H1 (cell line): ENCODE measurements at regions not wholly inside any gene's neighbourhood (a gene's known extent, or its start where the extent isn't known, plus 50 kb on each side); places are given as distances from the start of the nearest gene placed in this dataset.

Experiments used
- CTCF ChIA-PET: fragments of 300-600 bp; sonication (Branson Sonifier 250); formaldehyde crosslinking; loops from one replicate; lab custom pipeline; 2021; ENCODE audit not compliant: partially characterized antibody; lab: Charles Lee
- POLR2A ChIA-PET: fragments of 300-600 bp; sonication (Branson Sonifier 250); formaldehyde crosslinking; loops from one replicate; lab custom pipeline; 2021; ENCODE audit warnings: inconsistent platforms; ENCODE audit not compliant: partially characterized antibody; lab: Charles Lee
- DNase-seq, 2 experiments: peaks; one replicate each; pipeline versions ENCODE4 v3.0.0 to v3.0.0-alpha.2; 2010 to 2022; ENCODE audit warnings: low spot score in 2 of 2, low read depth in 1 of 2, mixed read lengths in 1 of 2
- FAIRE-seq: peaks from 2 replicates; lab custom pipeline; 2011; peaks lifted over from hg19 to GRCh38; lab: Jason Lieb, UNC
- H2AFZ ChIP-seq: 2 replicates; pipeline ENCODE4 v1.8.1; 2012; ENCODE audit warnings: low read length, inconsistent platforms
- H2AK5ac ChIP-seq: 2 replicates; pipeline ENCODE4 v1.6.1; 2013; ENCODE audit warnings: low read depth, low read length
- H2BK120ac ChIP-seq: replicated peaks from 2 replicates; pipeline ENCODE3; 2013; ENCODE audit warnings: low read depth, low read length, inconsistent platforms
- H2BK12ac ChIP-seq: 2 replicates; pipeline ENCODE4 v1.6.1; 2013; ENCODE audit warnings: low read depth, low read length
- H2BK15ac ChIP-seq: 2 replicates; pipeline ENCODE4 v1.6.1; 2013; ENCODE audit warnings: low read length
- H2BK20ac ChIP-seq: 2 replicates; pipeline ENCODE4 v1.6.1; 2013; ENCODE audit warnings: low read length
- H2BK5ac ChIP-seq: 2 replicates; pipeline ENCODE4 v1.6.1; 2013; ENCODE audit warnings: low read depth, low read length
- H3K14ac ChIP-seq: 2 replicates; pipeline ENCODE4 v1.6.1; 2013; ENCODE audit warnings: inconsistent platforms; ENCODE audit not compliant: insufficient read length
- H3K18ac ChIP-seq: 2 replicates; pipeline ENCODE4 v1.6.1; 2013; ENCODE audit warnings: low read length; ENCODE audit errors: extremely low read depth
- H3K23ac ChIP-seq: 2 replicates; pipeline ENCODE4 v1.6.1; 2013; ENCODE audit warnings: inconsistent platforms; ENCODE audit not compliant: insufficient read length
- H3K23me2 ChIP-seq: 2 replicates; pipeline ENCODE4 v1.6.1; 2013; ENCODE audit warnings: low read depth, low read length
- H3K27ac ChIP-seq: 2 replicates; pipeline ENCODE4 v1.6.1; 2011; ENCODE audit warnings: low read depth, low read length, inconsistent platforms
- H3K27me3 ChIP-seq, 4 experiments: replicated peaks in 1 of 4; 1 replicate in 1 of 4; 2 replicates in 3 of 4; pipeline versions ENCODE4 v1.6.1 to v1.8.1; 2011 to 2013; ENCODE audit warnings: low read length in 3 of 4, mild to moderate bottlenecking in 3 of 4, inconsistent platforms in 2 of 4, mixed read lengths in 2 of 4, moderate library complexity in 1 of 4; ENCODE audit not compliant: control insufficient read depth in 3 of 4, insufficient read depth in 3 of 4; ENCODE audit errors: extremely low read depth in 1 of 4
- H3K36me3 ChIP-seq, 4 experiments: 2 replicates each; pipeline versions ENCODE4 v1.6.1 to v1.8.1; 2011 to 2013; ENCODE audit warnings: mild to moderate bottlenecking in 4 of 4, low read length in 3 of 4, moderate library complexity in 2 of 4, control low read depth in 1 of 4, inconsistent platforms in 1 of 4; ENCODE audit not compliant: insufficient read depth in 4 of 4, control insufficient read depth in 2 of 4
- H3K4ac ChIP-seq: replicated peaks from 2 replicates; pipeline ENCODE3; 2013; ENCODE audit warnings: low read length, low read depth, mixed read lengths, inconsistent platforms; ENCODE audit not compliant: insufficient read length
- H3K4me1 ChIP-seq, 4 experiments: replicated peaks in 1 of 4; 1 replicate in 1 of 4; 2 replicates in 3 of 4; pipeline versions ENCODE4 v1.6.1 to v1.8.1; 2011 to 2013; ENCODE audit warnings: low read length in 3 of 4, inconsistent platforms in 2 of 4, mixed read lengths in 1 of 4; ENCODE audit not compliant: insufficient read depth in 4 of 4, control insufficient read depth in 3 of 4
- H3K4me2 ChIP-seq, 2 experiments: 2 replicates each; pipeline versions ENCODE4 v1.6.1 to v1.8.1; 2011 to 2013; ENCODE audit warnings: low read depth in 2 of 2, low read length in 2 of 2, control low read depth in 1 of 2, inconsistent platforms in 1 of 2, mild to moderate bottlenecking in 1 of 2; ENCODE audit not compliant: insufficient read depth in 1 of 2
- H3K4me3 ChIP-seq, 4 experiments: fragments of 200-600, 300-600 bp in 1 of 4; sonication (generic), shearing (Covaris generic), sonication (Bioruptor Twin) in 1 of 4; 2 replicates each; pipeline versions ENCODE4 v1.5.1 to v1.8.1; 2011 to 2016; ENCODE audit warnings: low read length in 4 of 4, low read depth in 3 of 4, control low read depth in 2 of 4, inconsistent platforms in 2 of 4, mild to moderate bottlenecking in 2 of 4, mixed read lengths in 1 of 4, moderate library complexity in 1 of 4; ENCODE audit not compliant: insufficient read depth in 2 of 4; ENCODE audit errors: extremely low read depth in 1 of 4
- H3K56ac ChIP-seq: replicated peaks from 2 replicates; pipeline ENCODE3; 2013; ENCODE audit warnings: low read depth, mild to moderate bottlenecking, mixed read lengths, low read length, inconsistent platforms; ENCODE audit not compliant: insufficient read length
- H3K79me1 ChIP-seq: 2 replicates; pipeline ENCODE4 v1.6.1; 2013; ENCODE audit warnings: low read depth, low read length, control low read depth
- H3K79me2 ChIP-seq, 2 experiments: 2 replicates each; pipeline versions ENCODE4 v1.6.1 to v1.8.1; 2012 to 2013; ENCODE audit warnings: low read length in 2 of 2, mild to moderate bottlenecking in 2 of 2, inconsistent platforms in 1 of 2; ENCODE audit not compliant: insufficient read depth in 2 of 2, control insufficient read depth in 1 of 2
- H3K9ac ChIP-seq, 4 experiments: replicated peaks in 1 of 4; 1 replicate in 1 of 4; 2 replicates in 3 of 4; pipeline versions ENCODE4 v1.6.1 to v1.8.1; 2011 to 2013; ENCODE audit warnings: low read depth in 3 of 4, low read length in 3 of 4, control low read depth in 2 of 4, mild to moderate bottlenecking in 2 of 4, moderate library complexity in 2 of 4, inconsistent platforms in 1 of 4; ENCODE audit errors: extremely low read depth in 1 of 4
- H3K9me3 ChIP-seq, 2 experiments: 2 replicates each; pipeline versions ENCODE4 v1.6.1 to v1.8.1; 2012 to 2013; ENCODE audit warnings: mild to moderate bottlenecking in 2 of 2, moderate library complexity in 2 of 2, control low read depth in 1 of 2, inconsistent platforms in 1 of 2, low read depth in 1 of 2, low read length in 1 of 2, mixed read lengths in 1 of 2; ENCODE audit not compliant: insufficient read depth in 2 of 2
- H4K20me1 ChIP-seq, 2 experiments: replicated peaks in 1 of 2; 2 replicates each; pipeline versions ENCODE3 to v1.8.1; 2011 to 2013; ENCODE audit warnings: inconsistent platforms in 2 of 2, low read length in 2 of 2, mild to moderate bottlenecking in 1 of 2; ENCODE audit not compliant: insufficient read depth in 2 of 2, control insufficient read depth in 1 of 2
- H4K5ac ChIP-seq: 2 replicates; pipeline ENCODE4 v1.6.1; 2013; ENCODE audit warnings: low read length, low read depth, mixed read lengths, inconsistent platforms; ENCODE audit not compliant: insufficient read length
- H4K8ac ChIP-seq: 2 replicates; pipeline ENCODE4 v1.8.0; 2013; ENCODE audit warnings: mild to moderate bottlenecking, moderate library complexity, low read length, inconsistent platforms; ENCODE audit not compliant: insufficient read depth; ENCODE audit errors: extremely low read depth
- H4K91ac ChIP-seq: replicated peaks from 2 replicates; pipeline ENCODE3; 2013; ENCODE audit warnings: low read length, mixed read lengths, inconsistent platforms; ENCODE audit not compliant: insufficient read length
- ASH2L ChIP-seq: fragments of 200-600, 300-600 bp; sonication (generic); IDR thresholded peaks from one replicate; pipeline ENCODE4 v1.7.1; 2017; ENCODE audit warnings: low read length
- CREB1 ChIP-seq: IDR thresholded peaks from 2 replicates; pipeline ENCODE4 v1.6.1; 2012; ENCODE audit warnings: inconsistent platforms
- CTBP2 ChIP-seq: IDR thresholded peaks from 2 replicates; pipeline ENCODE4 v1.7.0; 2011; ENCODE audit warnings: borderline replicate concordance, mild to moderate bottlenecking, moderate library complexity, mixed read lengths, low read length; ENCODE audit not compliant: insufficient read depth, insufficient read length
- EP300 ChIP-seq, 2 experiments: IDR thresholded peaks; 1 replicate in 1 of 2; 2 replicates in 1 of 2; pipeline ENCODE4 v1.6.1; 2011 to 2012; ENCODE audit warnings: low read depth in 2 of 2, low read length in 2 of 2, mild to moderate bottlenecking in 2 of 2, borderline replicate concordance in 1 of 2, inconsistent platforms in 1 of 2, moderate library complexity in 1 of 2
- NRF1 ChIP-seq: IDR thresholded peaks from 2 replicates; pipeline ENCODE4 v1.6.1; 2011; ENCODE audit warnings: mild to moderate bottlenecking, low read depth, low read length, improper control_type of control experiment
- PHF8 ChIP-seq: fragments of 200-600 bp; sonication (generic); conservative IDR thresholded peaks from 2 replicates; pipeline ENCODE4 v1.7.1; 2012; ENCODE audit warnings: low read depth, mild to moderate bottlenecking, inconsistent platforms, low read length, moderate library complexity
- RFX5 ChIP-seq: IDR thresholded peaks from 2 replicates; pipeline ENCODE4 v1.6.1; 2011; ENCODE audit warnings: low read depth, low read length, improper control_type of control experiment, borderline replicate concordance
- SIRT6 ChIP-seq: IDR thresholded peaks from one replicate; pipeline ENCODE4 v1.7.1; 2012; ENCODE audit warnings: low read length, inconsistent platforms
- TCF12 ChIP-seq: IDR thresholded peaks from 2 replicates; pipeline ENCODE4 v1.6.1; 2011; ENCODE audit warnings: low read depth, mild to moderate bottlenecking, low read length
- WGBS, 2 experiments: shearing (Covaris generic) in 1 of 2; methylation state at CpG; one replicate each; pipeline versions ENCODE4 v1.1.6 to v1.1.7; 2013 to 2015; ENCODE audit warnings: low lambda C conversion rate in 2 of 2, mixed read lengths in 2 of 2, inconsistent platforms in 1 of 2, low coverage in 1 of 2, missing lambda C conversion rate in 1 of 2; ENCODE audit not compliant: insufficient replicate concordance in 2 of 2, insufficient coverage in 1 of 2, insufficient read length in 1 of 2; ENCODE audit errors: extremely low coverage in 1 of 2, missing lambda C conversion rate in 1 of 2; 5-methylcytosine and 5-hydroxymethylcytosine counted together
- TF ChIP-seq, protein P1 (sequence below): IDR thresholded peaks from 2 replicates; pipeline ENCODE4 v1.6.1; 2012; ENCODE audit warnings: inconsistent platforms

DNA sequence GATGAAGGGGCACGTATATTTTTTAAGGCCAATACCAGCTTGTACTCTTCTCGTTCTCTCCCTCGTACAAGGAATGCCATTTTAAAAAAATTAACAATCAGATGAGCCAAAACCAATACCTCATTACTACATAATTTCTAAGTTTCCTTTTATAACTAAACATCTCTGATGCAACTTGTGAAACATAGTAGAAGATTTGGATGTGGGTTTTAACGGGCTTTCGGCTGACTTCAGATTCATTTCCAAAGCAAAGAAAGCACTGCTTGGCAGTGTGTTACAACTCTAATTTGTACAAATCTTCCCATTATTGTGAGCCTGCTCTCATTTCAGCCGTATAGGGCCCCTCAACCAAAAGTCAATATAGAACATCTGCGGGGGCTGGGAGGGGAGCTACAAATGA lies 99.1 kb upstream of the TMCC3 start:
- POLR2A ChIA-PET: no interaction called here
- FAIRE-seq: no peak
- H3K9ac ChIP-seq: no peak overlapping the region
- TF ChIP-seq, protein P1, sequence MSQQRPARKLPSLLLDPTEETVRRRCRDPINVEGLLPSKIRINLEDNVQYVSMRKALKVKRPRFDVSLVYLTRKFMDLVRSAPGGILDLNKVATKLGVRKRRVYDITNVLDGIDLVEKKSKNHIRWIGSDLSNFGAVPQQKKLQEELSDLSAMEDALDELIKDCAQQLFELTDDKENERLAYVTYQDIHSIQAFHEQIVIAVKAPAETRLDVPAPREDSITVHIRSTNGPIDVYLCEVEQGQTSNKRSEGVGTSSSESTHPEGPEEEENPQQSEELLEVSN: no peak
- TF ChIP-seq ASH2L (no peak), SIRT6 (no peak), EP300 (IDR thresholded peaks at IDR 0.05; ENCODE audit: borderline replicate concordance in 1 of 2, low read depth in 2 of 2, low read length in 2 of 2) (no peak), TCF12 (no peak), PHF8 (no peak), CTBP2 (no peak), CREB1 (no peak), RFX5 (no peak), NRF1 (no peak)
- TF ChIP-seq, all 59 proteins: peak for 0
- Histone ChIP-seq H3K27ac (no peak overlapping the region), H3K18ac (no peak overlapping the region), H3K27me3 (0 out of 7 replicates have a peak, but pooled peaks cover 0 to 3% (median 0%) of the 10 kb centered on the region in 4 experiments), H3K9me3 (no peaks in the 10 kb centered on the region), H4K91ac (no peak overlapping the region), H3K36me3 (no peaks in the 10 kb centered on the region), H3K4ac (no peak overlapping the region), H2AK5ac (no peak overlapping the region), H2BK15ac (no peak overlapping the region), H3K56ac (no peak overlapping the region), H2BK120ac (no peak overlapping the region), H2AFZ (no peak overlapping the region), H3K79me1 (no peaks in the 10 kb centered on the region), H3K23ac (no peak overlapping the region), H2BK20ac (no peak overlapping the region), H4K5ac (no peak overlapping the region), H3K4me1 (no peaks in the 10 kb centered on the region), H3K14ac (no peak overlapping the region), H3K4me2 (no peak overlapping the region), H3K4me3 (no peak overlapping the region), H3K79me2 (no peaks in the 10 kb centered on the region), H3K23me2 (no peaks in the 10 kb centered on the region), H4K8ac (no peak overlapping the region), H2BK12ac (no peak overlapping the region), H4K20me1 (no peaks in the 10 kb centered on the region), H2BK5ac (no peak overlapping the region)
- DNase-seq: no peak
- CTCF ChIA-PET: interaction anchor here (1.1 to 1.6 kb wide), 6 partner anchors 12 to 36 kb away, joined by 3 to 4 read pairs (median 3); no protein-coding TSS in a partner anchor
- 88% methylated on average over 7 of the region's 7 CpGs; no CpG with 5 or more reads in 1 of the 2 experiments for WGBS, 2 experiments
